NT2/D1 (cell line): ENCODE measurements at regions not wholly inside any gene's neighbourhood (a gene's known extent, or its start where the extent isn't known, plus 50 kb on each side); places are given as distances from the start of the nearest gene placed in this dataset.

Experiments
- DNase-seq: peaks from one replicate; pipeline ENCODE4 v3.0.0-alpha.2; 2011; ENCODE audit warnings: low read depth, low spot score
- H3K27me3 ChIP-seq: 2 replicates; pipeline ENCODE4 v1.6.0; 2011; ENCODE audit warnings: mild to moderate bottlenecking; ENCODE audit not compliant: insufficient read length, insufficient read depth
- H3K36me3 ChIP-seq: 2 replicates; pipeline ENCODE4 v1.6.1; 2011; ENCODE audit warnings: mild to moderate bottlenecking, low read length, mixed read lengths; ENCODE audit not compliant: insufficient read depth, insufficient read length
- H3K4me1 ChIP-seq: 2 replicates; pipeline ENCODE4 v1.5.1; 2011; ENCODE audit not compliant: insufficient read depth, insufficient read length
- H3K4me3 ChIP-seq: 2 replicates; pipeline ENCODE4 v1.5.1; 2011; ENCODE audit warnings: low read depth; ENCODE audit not compliant: insufficient read length
- H3K9ac ChIP-seq: 2 replicates; pipeline ENCODE4 v1.6.0; 2011; ENCODE audit warnings: low read depth; ENCODE audit not compliant: insufficient read length
- H3K9me3 ChIP-seq: 2 replicates; pipeline ENCODE4 v1.5.1; 2011; ENCODE audit warnings: mild to moderate bottlenecking, low read length; ENCODE audit not compliant: insufficient read depth
- SUZ12 ChIP-seq: IDR thresholded peaks from 2 replicates; pipeline ENCODE4 v1.6.1; 2011; ENCODE audit not compliant: insufficient read length, insufficient read depth; ENCODE audit errors: extremely low read depth
- YY1 ChIP-seq: IDR thresholded peaks from 2 replicates; pipeline ENCODE4 v1.6.1; 2011; ENCODE audit not compliant: insufficient read length, insufficient read depth
- ZNF274 ChIP-seq: IDR thresholded peaks from 2 replicates; pipeline ENCODE4 v1.6.1; 2011; ENCODE audit warnings: mild to moderate bottlenecking, low read depth, low read length

DNA sequence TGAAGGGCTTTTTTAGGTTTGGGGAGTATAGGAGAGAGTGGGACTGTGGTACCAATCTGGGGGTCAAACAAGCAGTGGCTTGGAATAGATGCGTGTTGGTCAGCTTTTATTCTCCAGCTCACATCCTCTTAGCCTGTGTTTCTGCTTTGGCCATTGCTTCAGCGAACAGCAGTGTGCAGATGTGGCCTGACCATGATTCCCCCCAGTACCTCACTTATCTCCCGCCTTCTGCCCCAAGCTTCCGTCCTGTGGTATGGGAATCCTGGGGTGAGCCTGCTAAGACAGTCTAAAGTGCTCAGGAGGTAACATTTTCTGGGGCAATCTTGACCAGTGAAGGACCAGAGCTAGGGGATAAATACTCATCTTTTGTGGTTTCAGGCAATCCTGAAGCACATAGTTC, 84.9 kb upstream of the TNP1 start:
- Histone ChIP-seq H3K9ac (no peak overlapping the region), H3K4me1 (no peaks in the 10 kb centered on the region), H3K9me3 (no peaks in the 10 kb centered on the region), H3K4me3 (no peak overlapping the region), H3K27me3 (no peaks in the 10 kb centered on the region), H3K36me3 (no peaks in the 10 kb centered on the region)
- DNase-seq, result no peak
- TF ChIP-seq SUZ12, result no peak
- no peak for TF ChIP-seq YY1
- no peak for TF ChIP-seq ZNF274

DNA sequence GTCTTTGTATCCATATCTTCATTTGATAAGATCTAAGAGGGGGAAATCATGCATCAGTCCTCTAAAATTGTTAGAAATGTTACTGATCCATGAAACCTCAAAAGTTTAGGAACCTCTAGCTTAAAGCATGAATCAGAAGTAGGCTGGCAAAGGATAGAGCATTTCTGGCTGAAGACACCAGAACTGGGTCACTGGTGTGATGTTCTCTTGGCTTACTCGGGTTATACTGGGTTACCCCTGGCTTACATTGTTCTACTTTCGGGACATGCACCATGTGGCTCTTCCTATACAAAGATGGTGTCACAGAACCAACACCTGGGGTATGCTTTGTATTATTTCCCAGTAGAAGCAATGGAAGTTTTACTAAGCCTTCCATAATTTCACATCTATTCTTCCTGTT, 83.2 kb upstream of the TNP1 start:
- H3K9ac ChIP-seq, result no peak overlapping the region
- no peaks in the 10 kb centered on the region for H3K36me3 ChIP-seq
- no peak for DNase-seq
- H3K9me3 ChIP-seq, result no peaks in the 10 kb centered on the region
- TF ChIP-seq YY1, result no peak
- TF ChIP-seq SUZ12, result no peak
- no peak for TF ChIP-seq ZNF274
- H3K4me3 ChIP-seq, result no peak overlapping the region
- H3K4me1 ChIP-seq, result no peaks in the 10 kb centered on the region
- H3K27me3 ChIP-seq, result no peaks in the 10 kb centered on the region

DNA sequence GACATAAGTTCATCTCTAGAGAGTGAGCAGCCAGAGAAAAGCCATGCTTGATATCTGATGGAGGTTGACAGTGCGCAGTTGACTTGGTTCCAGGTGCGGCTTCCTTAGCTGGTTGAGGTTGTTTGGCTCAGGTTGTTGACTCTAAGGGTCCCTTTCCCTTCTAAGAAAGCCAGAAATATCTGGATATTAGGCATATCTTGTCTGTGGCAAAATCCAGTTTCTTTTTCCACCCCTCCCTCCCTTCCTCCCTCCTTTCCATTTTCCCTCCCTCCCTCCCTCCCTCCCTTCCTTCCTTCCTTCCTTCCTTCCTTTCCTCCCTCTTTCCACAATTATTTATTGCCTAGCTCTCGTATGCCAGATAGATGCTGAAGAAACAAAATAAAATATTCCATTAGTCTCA, 82.6 kb upstream of the TNP1 start:
- no peaks in the 10 kb centered on the region for H3K4me1 ChIP-seq
- no peak overlapping the region for H3K4me3 ChIP-seq
- no peaks in the 10 kb centered on the region for H3K36me3 ChIP-seq
- H3K27me3 ChIP-seq, result no peaks in the 10 kb centered on the region
- TF ChIP-seq ZNF274, result no peak
- TF ChIP-seq SUZ12, result no peak
- no peak for TF ChIP-seq YY1
- no peak overlapping the region for H3K9ac ChIP-seq
- no peaks in the 10 kb centered on the region for H3K9me3 ChIP-seq
- no peak for DNase-seq

DNA sequence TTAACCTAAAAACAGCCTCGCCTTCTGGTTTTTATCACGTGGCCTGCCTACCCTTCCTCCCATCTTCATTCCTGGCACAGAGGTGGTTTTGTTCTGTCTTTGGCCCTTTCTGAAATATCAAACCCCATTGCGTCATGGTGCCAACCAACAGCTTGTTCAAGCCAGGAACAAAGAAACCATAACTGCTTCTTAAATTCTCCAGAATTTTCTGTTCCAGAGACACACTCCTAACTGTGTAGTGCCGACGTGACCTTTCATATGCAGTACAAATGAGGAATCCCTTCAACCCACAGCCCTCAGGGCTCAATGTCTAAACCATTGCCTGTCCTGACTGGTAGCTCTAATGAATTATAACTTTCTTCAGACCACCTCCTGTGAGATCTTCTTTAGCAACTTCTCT, 82.2 kb upstream of the TNP1 start:
- H3K4me1 ChIP-seq, result no peaks in the 10 kb centered on the region
- no peak overlapping the region for H3K4me3 ChIP-seq
- no peak for DNase-seq
- H3K36me3 ChIP-seq, result no peaks in the 10 kb centered on the region
- TF ChIP-seq YY1 (no peak), ZNF274 (no peak), SUZ12 (no peak)
- no peak overlapping the region for H3K9ac ChIP-seq
- H3K27me3 ChIP-seq, result no peaks in the 10 kb centered on the region
- no peaks in the 10 kb centered on the region for H3K9me3 ChIP-seq

DNA sequence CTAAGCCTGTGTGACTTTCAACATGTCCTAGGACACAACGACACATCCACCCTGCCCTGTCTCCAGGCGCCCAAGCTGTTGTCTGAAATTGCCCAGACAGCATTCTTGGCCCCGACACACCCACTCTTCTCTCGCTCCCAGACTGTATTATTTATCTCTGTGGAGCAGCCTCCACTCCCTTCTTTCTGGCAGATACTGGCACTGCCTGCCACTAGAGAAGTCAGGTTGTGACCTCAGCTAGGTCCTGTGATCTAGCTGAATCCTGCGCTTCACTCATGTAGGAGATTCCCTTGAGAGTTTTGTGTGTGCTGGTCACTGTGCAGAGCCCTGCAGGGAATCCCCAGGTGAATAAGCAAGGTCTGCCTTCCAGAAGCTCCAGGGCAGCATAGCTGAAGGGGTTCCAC, 77.1 kb upstream of the TNP1 start:
- no peaks in the 10 kb centered on the region for H3K27me3 ChIP-seq
- TF ChIP-seq YY1 (no peak), SUZ12 (no peak), ZNF274 (no peak)
- H3K9ac ChIP-seq, result no peak overlapping the region
- H3K36me3 ChIP-seq, result no peaks in the 10 kb centered on the region
- H3K9me3 ChIP-seq, result no peaks in the 10 kb centered on the region
- peaks cover 3% of the 10 kb centered on the region for H3K4me1 ChIP-seq
- no peak for DNase-seq
- H3K4me3 ChIP-seq, result no peak overlapping the region

DNA sequence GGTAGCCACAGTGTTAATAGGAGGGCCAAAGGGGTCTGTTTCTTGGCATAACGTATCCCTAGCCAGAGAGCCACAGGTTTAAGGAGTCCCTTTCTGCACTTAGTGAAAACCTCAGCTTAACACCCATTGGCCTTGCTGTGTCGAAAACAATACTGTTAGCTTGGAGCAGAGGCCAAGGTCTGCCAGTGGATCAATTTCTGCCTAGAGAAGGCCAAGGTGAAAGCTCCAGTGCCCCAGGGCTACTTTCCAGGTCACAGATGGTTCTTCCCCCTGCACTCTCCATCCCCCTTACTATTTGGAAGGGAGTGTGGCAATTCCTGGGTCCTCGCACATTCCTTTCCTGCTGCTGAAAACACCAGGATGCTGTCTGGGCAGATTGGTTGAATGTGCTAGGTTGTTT, 74.8 kb upstream of the TNP1 start:
- Histone ChIP-seq H3K9me3 (no peaks in the 10 kb centered on the region), H3K4me1 (peaks cover 3% of the 10 kb centered on the region), H3K27me3 (no peaks in the 10 kb centered on the region), H3K9ac (no peak overlapping the region), H3K36me3 (no peaks in the 10 kb centered on the region), H3K4me3 (no peak overlapping the region)
- TF ChIP-seq SUZ12, result no peak
- TF ChIP-seq YY1, result no peak
- no peak for TF ChIP-seq ZNF274
- DNase-seq, result no peak

DNA sequence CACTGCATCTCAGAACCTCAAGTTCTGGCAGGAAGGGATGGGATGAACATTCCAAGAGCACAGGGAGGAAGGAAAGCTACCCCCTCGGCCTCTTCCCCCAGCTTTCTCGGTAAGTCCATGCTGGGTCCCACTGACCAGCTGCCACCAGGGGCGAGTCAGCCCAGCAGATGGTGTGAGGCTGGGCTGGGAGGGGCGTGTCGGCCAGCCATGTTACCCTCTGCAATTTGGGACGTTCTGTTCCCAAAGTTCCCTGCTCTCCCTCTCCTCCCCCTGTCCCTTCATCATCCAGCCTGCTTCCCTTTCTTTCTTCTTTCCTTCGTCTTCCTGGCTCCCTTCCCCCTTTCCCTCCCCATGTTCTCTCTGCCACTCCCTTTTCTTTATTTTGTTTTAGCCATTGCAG, 74.3 kb upstream of the TNP1 start:
- no peak overlapping the region for H3K9ac ChIP-seq
- H3K4me1 ChIP-seq, result peaks cover 3% of the 10 kb centered on the region
- no peak for DNase-seq
- H3K36me3 ChIP-seq, result no peaks in the 10 kb centered on the region
- TF ChIP-seq YY1, result no peak
- TF ChIP-seq SUZ12, result no peak
- no peak for TF ChIP-seq ZNF274
- no peaks in the 10 kb centered on the region for H3K27me3 ChIP-seq
- H3K4me3 ChIP-seq, result no peak overlapping the region
- no peaks in the 10 kb centered on the region for H3K9me3 ChIP-seq
